NB4 (cell line): ENCODE measurements at regions not wholly inside any gene's neighbourhood (a gene's known extent, or its start where the extent isn't known, plus 50 kb on each side); places are given as distances from the start of the nearest gene placed in this dataset.

Source experiments
- DNase-seq: peaks from one replicate; pipeline ENCODE4 v3.0.0; 2010; ENCODE audit warnings: low read depth
- H3K4me3 ChIP-seq: one replicate; pipeline ENCODE4 v1.5.1; 2011; ENCODE audit warnings: mild to moderate bottlenecking, low read depth, low read length, moderate library complexity
- CTCF ChIP-seq: IDR thresholded peaks from one replicate; pipeline ENCODE4 v1.5.1; 2012; ENCODE audit warnings: low read depth, low read length
- MAX ChIP-seq: IDR thresholded peaks from 2 replicates; pipeline ENCODE4 v1.6.1; 2011; ENCODE audit warnings: low read depth, low read length
- MYC ChIP-seq: IDR thresholded peaks from 2 replicates; pipeline ENCODE4 v1.6.1; 2011; ENCODE audit warnings: low read depth, low read length
- POLR2A ChIP-seq: IDR thresholded peaks from 2 replicates; pipeline ENCODE4 v1.6.1; 2011; ENCODE audit warnings: mild to moderate bottlenecking; ENCODE audit not compliant: insufficient read length; ENCODE audit errors: extremely low read depth

- DNase-seq: no peak
- no peak overlapping the region for H3K4me3 ChIP-seq
- TF ChIP-seq POLR2A (no peak), CTCF (no peak), MAX (no peak), MYC (no peak)
Measured at GRCh38 chr9:134987906-134988700, 70.4 kb upstream of the FCN1 start.

GRCh38 chr9:134988706-134989105, 71.0 kb upstream of the FCN1 start:
- no peak for DNase-seq
- TF ChIP-seq MYC (no peak), CTCF (no peak), MAX (no peak), POLR2A (no peak)
- no peak overlapping the region for H3K4me3 ChIP-seq

GRCh38 chr9:134989206-134990065, 71.7 kb upstream of the FCN1 start:
- DNase-seq: no peak
- TF ChIP-seq CTCF: no peak
- H3K4me3 ChIP-seq: no peak overlapping the region

GRCh38 chr9:134991808-134992754, 74.4 kb upstream of the FCN1 start:
- DNase-seq: no peak
- no peak for TF ChIP-seq CTCF
- no peak for TF ChIP-seq MAX
- no peak for TF ChIP-seq POLR2A
- TF ChIP-seq MYC: no peak
- H3K4me3 ChIP-seq: no peak overlapping the region

GRCh38 chr9:134992755-134993124, 75.0 kb upstream of the FCN1 start:
- DNase-seq: no peak
- no peak overlapping the region for H3K4me3 ChIP-seq
- TF ChIP-seq MAX (no peak), CTCF (no peak), MYC (no peak), POLR2A (no peak)
